ENCODE measurements at regions not wholly inside any gene's neighbourhood (a gene's known extent, or its start where the extent isn't known, plus 50 kb on each side); places are given as distances from the start of the nearest gene placed in this dataset.
"Not testable (repeated sequence)": the region's sequence is repeated elsewhere in the genome, so short reads cannot be mapped to it uniquely, and the experiment has no call there.

DNA sequence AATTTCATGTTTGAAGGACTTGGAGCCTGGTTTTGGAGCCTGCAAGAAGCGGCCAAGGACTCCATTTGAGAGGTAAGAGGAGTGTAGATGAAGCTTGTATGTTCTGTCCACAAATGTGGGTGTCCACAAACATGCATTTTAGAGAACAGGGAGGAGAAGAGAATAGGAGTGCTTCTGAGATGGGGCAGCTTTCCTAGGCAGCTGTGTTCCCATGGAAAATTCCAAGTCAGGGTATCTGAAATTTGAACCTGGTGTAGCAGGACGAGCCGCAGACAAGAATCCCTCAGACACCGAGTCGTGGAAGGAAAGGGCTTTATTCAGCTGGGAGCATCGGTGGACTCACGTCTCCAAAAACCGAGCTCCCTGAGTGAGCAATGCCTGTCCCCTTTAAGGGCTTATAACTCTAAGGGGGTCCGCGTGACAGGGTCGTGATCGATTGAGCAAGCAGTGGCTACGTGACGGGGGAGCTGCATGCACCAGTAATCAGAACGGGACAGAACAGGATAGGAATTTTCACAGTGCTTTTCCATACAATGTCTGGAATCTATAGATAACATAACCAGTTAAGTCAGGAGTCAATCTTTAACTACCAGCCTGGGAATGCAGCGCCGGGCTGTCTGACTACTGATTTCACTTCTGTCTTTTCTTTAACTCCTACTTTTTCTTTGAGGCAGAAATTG, 71.4 kb upstream of the WDR72 start:
- Histone ChIP-seq H3K9me3 (ENCODE audit: control insufficient read depth, low read length) (peaks cover 3% of the 10 kb centered on the region), H3K36me3 (ENCODE audit: control insufficient read depth, insufficient read depth, low read length) (no peaks in the 10 kb centered on the region), H3K27ac (ENCODE audit: low read depth, low read length, severe bottlenecking) (peak overlapping the region; percentile 69), H3K4me1 (ENCODE audit: control insufficient read depth, insufficient read depth, low read length, poor library complexity, severe bottlenecking) (peaks cover 33% of the 10 kb centered on the region), H3K4me3 (ENCODE audit: extremely low read depth, insufficient read depth, low read length, poor library complexity, severe bottlenecking) (no peak overlapping the region)
- 87 to 94% methylated on average over 10 to 14 of the region's 17 CpGs for WGBS, 2 experiments (ENCODE audit: insufficient coverage in 2 of 2)

DNA sequence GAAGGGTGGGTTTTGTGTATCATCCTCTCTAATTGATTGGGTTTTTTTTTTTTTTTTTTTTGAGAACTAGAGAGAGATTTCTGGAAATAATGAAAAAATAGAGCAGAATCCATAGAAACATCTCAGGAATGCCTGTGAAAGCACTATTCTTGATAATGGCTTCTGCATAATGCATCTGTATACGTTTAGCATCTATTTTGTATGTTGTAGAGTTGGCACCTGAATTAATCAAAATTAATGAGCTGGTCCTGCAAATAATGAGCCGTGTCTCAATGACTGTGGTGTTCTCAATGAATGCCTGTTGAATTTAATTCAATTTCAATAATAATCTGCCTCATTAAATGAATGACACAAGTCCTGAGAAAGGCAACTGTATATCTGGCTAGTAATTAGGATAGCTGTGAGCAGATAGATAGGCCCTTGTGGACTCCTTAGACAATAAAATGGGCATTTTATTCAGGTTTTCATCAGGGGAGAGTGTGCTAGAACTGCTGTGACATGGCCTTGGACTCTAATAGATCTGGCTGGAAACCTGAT, 70.5 kb upstream of the WDR72 start:
- WGBS, 2 experiments (ENCODE audit: insufficient coverage in 2 of 2), result 80 to 100% methylated on average over 1 of the region's 2 CpGs
- peaks cover 25% of the 10 kb centered on the region for H3K4me1 ChIP-seq (ENCODE audit: control insufficient read depth, insufficient read depth, low read length, poor library complexity, severe bottlenecking)
- no peak overlapping the region for H3K27ac ChIP-seq (ENCODE audit: low read depth, low read length, severe bottlenecking)
- H3K36me3 ChIP-seq (ENCODE audit: control insufficient read depth, insufficient read depth, low read length), result no peaks in the 10 kb centered on the region
- H3K9me3 ChIP-seq (ENCODE audit: control insufficient read depth, low read length), result peaks cover 3% of the 10 kb centered on the region
- no peak overlapping the region for H3K4me3 ChIP-seq (ENCODE audit: extremely low read depth, insufficient read depth, low read length, poor library complexity, severe bottlenecking)

DNA sequence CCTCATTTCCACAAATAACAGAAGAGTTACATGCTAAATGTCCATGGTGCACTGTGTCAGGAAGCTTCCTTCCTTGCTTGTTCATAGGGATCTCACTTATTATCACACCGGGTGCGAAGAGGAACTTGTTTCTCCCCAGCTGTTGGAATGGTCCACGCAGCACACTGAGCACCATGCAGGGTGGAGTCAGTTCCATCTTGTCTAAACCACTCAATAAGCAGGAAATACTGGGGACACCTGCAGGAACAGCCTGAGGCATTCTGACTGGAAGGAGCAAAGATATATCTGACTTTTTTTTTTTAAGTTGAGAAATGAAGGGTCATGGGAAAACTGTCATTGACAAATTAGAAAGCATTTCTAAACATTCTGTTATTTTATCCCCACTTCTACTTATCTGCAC, 70.0 kb upstream of the WDR72 start:
- Histone ChIP-seq H3K27ac (ENCODE audit: low read depth, low read length, severe bottlenecking) (no peak overlapping the region), H3K9me3 (ENCODE audit: control insufficient read depth, low read length) (peaks cover 3% of the 10 kb centered on the region), H3K4me1 (ENCODE audit: control insufficient read depth, insufficient read depth, low read length, poor library complexity, severe bottlenecking) (peaks cover 22% of the 10 kb centered on the region), H3K36me3 (ENCODE audit: control insufficient read depth, insufficient read depth, low read length) (no peaks in the 10 kb centered on the region), H3K4me3 (ENCODE audit: extremely low read depth, insufficient read depth, low read length, poor library complexity, severe bottlenecking) (no peak overlapping the region)
- WGBS, 2 experiments (ENCODE audit: insufficient coverage in 2 of 2), result no CpG with 5 or more reads among the region's 3 CpGs

DNA sequence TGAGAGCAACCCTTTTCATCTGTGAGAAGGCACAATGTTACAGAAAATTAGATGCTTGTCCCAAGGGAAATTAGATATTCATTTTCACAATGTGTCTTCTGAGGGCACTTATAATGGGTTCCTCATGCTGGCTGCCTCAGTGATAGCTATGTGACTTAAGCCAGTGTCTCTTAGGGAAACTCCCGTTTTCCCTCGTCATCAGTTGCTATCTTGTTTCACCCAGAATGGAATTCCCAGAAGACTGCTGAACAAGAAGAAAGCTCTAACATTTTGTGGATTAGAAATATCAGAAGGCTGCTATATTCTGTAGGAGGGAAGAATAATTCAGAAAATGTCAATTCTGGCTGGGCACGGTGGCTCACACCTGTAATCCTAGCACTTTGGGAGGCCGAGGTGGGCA, 67.9 kb upstream of the WDR72 start:
- WGBS, 2 experiments (ENCODE audit: insufficient coverage in 2 of 2), result 96 to 100% methylated on average over 2 to 4 of the region's 4 CpGs
- Histone ChIP-seq H3K36me3 (ENCODE audit: control insufficient read depth, insufficient read depth, low read length) (no peaks in the 10 kb centered on the region), H3K4me3 (ENCODE audit: extremely low read depth, insufficient read depth, low read length, poor library complexity, severe bottlenecking) (no peak overlapping the region), H3K9me3 (ENCODE audit: control insufficient read depth, low read length) (peaks cover 3% of the 10 kb centered on the region), H3K27ac (ENCODE audit: low read depth, low read length, severe bottlenecking) (no peak overlapping the region), H3K4me1 (ENCODE audit: control insufficient read depth, insufficient read depth, low read length, poor library complexity, severe bottlenecking) (peaks cover 9% of the 10 kb centered on the region)

DNA sequence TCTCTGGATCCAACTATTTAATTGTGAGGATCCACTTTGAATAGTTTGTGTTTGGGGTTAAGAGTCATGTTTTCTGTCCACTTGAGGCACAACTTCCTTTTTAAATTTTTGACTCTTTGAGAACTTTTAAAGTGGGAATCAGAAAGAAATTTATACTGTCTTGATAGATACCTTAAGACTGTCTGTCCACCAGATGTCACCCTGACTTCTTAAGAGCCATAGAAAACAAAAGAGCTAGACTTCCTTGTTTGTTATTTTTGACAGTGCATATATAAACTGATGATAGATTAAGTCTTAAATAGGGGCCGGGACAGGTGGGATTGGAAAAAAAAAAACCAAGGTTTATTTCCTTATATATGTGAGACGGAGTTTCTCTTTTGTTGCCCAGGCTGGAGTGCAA, 52.1 kb upstream of the WDR72 start:
- WGBS, 2 experiments (ENCODE audit: insufficient coverage in 2 of 2), result 43 to 71% methylated on average over 1 to 2 of the region's 2 CpGs
- Histone ChIP-seq H3K9me3 (ENCODE audit: control insufficient read depth, low read length) (no peaks in the 10 kb centered on the region), H3K4me1 (ENCODE audit: control insufficient read depth, insufficient read depth, low read length, poor library complexity, severe bottlenecking) (no peaks in the 10 kb centered on the region), H3K27ac (ENCODE audit: low read depth, low read length, severe bottlenecking) (no peak overlapping the region), H3K36me3 (ENCODE audit: control insufficient read depth, insufficient read depth, low read length) (no peaks in the 10 kb centered on the region), H3K4me3 (ENCODE audit: extremely low read depth, insufficient read depth, low read length, poor library complexity, severe bottlenecking) (no peak overlapping the region)

DNA sequence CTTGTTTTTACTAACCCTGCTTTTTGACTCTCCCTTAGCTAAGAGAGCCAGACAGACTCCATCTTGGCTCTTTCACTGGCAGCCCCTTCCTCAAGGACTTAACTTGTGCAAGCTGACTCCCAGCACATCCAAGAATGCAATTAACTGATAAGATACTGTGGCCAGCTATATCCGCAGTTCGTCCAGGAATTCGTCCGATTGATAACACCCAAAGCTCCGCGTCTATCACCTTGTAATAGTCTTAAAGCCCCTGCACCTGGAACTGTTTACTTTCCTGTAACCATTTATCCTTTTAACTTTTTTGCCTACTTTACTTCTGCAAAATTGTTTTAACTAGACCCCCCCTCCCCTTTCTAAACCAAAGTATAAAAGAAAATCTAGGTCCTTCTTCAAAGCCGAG, 50.8 kb upstream of the WDR72 start:
- not testable (repeated sequence) for H3K36me3 ChIP-seq (ENCODE audit: control insufficient read depth, insufficient read depth, low read length); H3K9me3 ChIP-seq (ENCODE audit: control insufficient read depth, low read length); H3K27ac ChIP-seq (ENCODE audit: low read depth, low read length, severe bottlenecking); H3K4me3 ChIP-seq (ENCODE audit: extremely low read depth, insufficient read depth, low read length, poor library complexity, severe bottlenecking); H3K4me1 ChIP-seq (ENCODE audit: control insufficient read depth, insufficient read depth, low read length, poor library complexity, severe bottlenecking)
- 79 to 96% methylated on average over 7 of the region's 7 CpGs for WGBS, 2 experiments (ENCODE audit: insufficient coverage in 2 of 2)

Measured in mesodermal cell (in vitro differentiated cells).